IPS-18c (cell line): ENCODE measurements at regions not wholly inside any gene's neighbourhood (a gene's known extent, or its start where the extent isn't known, plus 50 kb on each side); places are given as distances from the start of the nearest gene placed in this dataset.

Experiments
- H3K4me3 ChIP-seq: 2 replicates; pipeline ENCODE4 v1.7.0; 2013; ENCODE audit warnings: low read depth, mild to moderate bottlenecking, low read length, moderate library complexity; ENCODE audit not compliant: insufficient read depth
- H3K9me3 ChIP-seq: one replicate; pipeline ENCODE4 v1.6.1; 2013; ENCODE audit warnings: mild to moderate bottlenecking, low read length, moderate library complexity; ENCODE audit not compliant: control insufficient read depth, insufficient read depth

DNA sequence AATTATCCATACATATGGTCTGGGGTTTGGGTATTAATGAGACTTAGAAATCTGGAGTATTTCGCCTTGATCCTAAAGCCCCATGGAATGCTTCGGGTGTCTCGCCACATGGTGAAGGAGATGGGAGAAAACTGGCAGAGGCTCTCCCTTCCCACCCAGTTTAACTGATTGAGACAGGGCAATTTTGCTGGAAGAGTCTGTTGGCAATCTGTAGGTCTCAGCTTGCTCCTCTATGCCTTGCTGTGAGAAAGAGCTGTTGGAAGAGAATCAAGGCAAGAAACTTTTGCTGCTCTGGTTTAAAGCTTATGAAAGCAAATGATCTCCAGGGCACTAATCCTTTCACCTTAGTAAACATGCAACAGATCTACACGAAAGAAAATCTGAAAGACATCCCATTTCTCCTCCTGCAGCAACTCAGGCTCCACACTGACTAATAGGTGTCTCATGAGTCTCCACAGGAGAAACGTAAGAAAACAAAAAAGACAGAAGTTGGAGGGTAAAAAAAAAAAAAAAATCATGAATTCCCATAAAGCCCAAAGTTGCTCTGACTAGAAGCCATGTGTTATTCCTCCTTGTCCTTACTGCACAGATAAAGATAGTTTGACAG lies 369.9 kb downstream of the EFNA5 start:
- Histone ChIP-seq H3K4me3 (no peak overlapping the region), H3K9me3 (no peaks in the 10 kb centered on the region)

GRCh38 chr5:107296572-107296971 lies 374.2 kb downstream of the EFNA5 start:
- H3K9me3 ChIP-seq, result no peaks in the 10 kb centered on the region
- H3K4me3 ChIP-seq, result no peak overlapping the region

- H3K4me3 ChIP-seq, result no peak overlapping the region
- no peaks in the 10 kb centered on the region for H3K9me3 ChIP-seq
Observed at GRCh38 chr5:107295914-107296313, 374.8 kb downstream of the EFNA5 start.

- H3K9me3 ChIP-seq, result no peaks in the 10 kb centered on the region
- H3K4me3 ChIP-seq, result no peak overlapping the region
Observed at GRCh38 chr5:107294669-107295068, 376.1 kb downstream of the EFNA5 start.

- no peaks in the 10 kb centered on the region for H3K9me3 ChIP-seq
- no peak overlapping the region for H3K4me3 ChIP-seq
Observed at GRCh38 chr5:107294211-107294550, 376.6 kb downstream of the EFNA5 start.

GRCh38 chr5:107293541-107294210 lies 377.1 kb downstream of the EFNA5 start:
- Histone ChIP-seq H3K9me3 (no peaks in the 10 kb centered on the region), H3K4me3 (no peak overlapping the region)

- Histone ChIP-seq H3K4me3 (no peak overlapping the region), H3K9me3 (no peaks in the 10 kb centered on the region)
Observed at GRCh38 chr5:107291866-107292265, 378.9 kb downstream of the EFNA5 start.

- Histone ChIP-seq H3K9me3 (no peaks in the 10 kb centered on the region), H3K4me3 (no peak overlapping the region)
Observed at GRCh38 chr5:107290780-107291398, 379.8 kb downstream of the EFNA5 start.

DNA sequence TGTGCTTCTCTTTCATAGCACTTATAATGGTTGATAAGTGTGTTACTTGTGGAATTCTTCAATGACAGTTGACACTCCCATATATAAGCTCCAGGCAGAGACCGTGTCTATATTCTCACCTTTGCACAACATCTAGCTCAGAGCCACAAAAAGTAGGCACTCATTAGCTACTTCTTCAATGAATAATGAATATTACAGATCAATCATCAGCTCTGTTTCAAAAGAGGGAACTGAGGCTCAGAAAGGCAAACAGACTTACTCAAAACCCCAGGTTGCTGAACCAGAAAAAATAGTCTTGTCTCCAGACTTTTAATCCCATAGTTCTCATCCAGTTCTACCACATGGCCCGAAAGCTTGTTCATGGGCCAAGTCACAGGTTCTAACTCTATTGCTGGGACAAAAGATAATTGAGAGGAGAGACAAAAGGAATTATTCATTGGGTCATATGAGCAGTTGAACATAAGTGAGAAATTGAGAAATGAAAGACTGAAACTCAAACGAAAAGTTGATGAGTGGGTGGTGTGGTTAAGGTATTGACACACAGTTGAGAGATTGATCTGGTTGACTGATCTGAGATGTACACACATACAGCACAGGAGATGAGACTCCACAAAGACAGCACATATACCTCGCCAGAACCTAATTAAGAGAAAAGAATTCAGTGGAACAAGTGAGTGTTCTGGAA lies 381.6 kb downstream of the EFNA5 start:
- no peak overlapping the region for H3K4me3 ChIP-seq
- H3K9me3 ChIP-seq, result no peaks in the 10 kb centered on the region

DNA sequence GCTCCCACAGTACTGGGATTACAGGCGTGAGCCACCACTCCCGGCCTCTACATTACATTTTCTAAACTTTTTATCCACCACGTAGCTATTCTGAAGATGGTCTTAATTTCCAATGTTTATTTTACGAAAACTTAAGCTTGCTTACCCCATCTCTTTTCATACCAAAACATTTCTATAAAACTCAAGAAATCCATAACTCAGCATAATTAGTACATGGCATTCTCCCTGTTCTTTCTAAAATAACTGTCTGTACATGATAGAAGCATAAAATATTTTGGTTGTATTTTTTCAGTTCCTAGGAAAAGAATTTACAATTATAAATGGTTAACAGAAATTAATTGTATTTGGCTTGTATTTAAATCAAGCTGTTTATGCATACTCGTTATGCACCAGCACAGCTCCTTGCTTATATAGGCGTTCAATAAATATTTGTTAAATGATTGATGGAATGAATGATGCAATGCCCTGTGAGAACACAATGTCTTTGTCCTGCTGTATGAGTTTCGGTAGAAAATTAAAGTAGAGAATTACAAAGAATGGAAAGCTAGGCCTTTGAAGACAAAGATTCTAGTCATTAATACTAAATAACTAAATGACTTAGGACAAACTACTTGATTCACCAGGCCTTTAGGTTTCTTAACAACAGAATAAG lies 384.2 kb downstream of the EFNA5 start:
- no peaks in the 10 kb centered on the region for H3K9me3 ChIP-seq
- no peak overlapping the region for H3K4me3 ChIP-seq

DNA sequence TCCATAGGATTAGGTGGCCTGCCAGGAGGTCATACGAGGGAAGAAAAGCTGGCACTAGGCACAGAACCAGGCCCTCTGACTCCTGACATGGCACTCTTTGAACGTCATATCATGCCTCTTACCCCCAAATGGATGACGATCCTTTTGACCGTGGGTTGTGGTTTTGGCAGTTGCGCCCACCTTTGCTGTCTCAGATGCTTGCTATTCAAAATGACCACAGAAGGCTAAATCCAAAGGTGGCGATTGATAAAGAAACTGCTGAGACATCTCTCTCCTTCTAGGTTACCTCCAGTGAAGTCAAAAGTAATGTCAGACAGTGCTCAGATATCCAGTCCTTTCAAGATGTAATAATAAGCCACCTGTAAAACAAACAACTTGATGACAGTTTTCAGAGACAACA lies 385.0 kb downstream of the EFNA5 start:
- H3K4me3 ChIP-seq, result no peak overlapping the region
- no peaks in the 10 kb centered on the region for H3K9me3 ChIP-seq

- Histone ChIP-seq H3K9me3 (no peaks in the 10 kb centered on the region), H3K4me3 (no peak overlapping the region)
Observed at GRCh38 chr5:107284822-107285525, 385.8 kb downstream of the EFNA5 start.

- no peaks in the 10 kb centered on the region for H3K9me3 ChIP-seq
- no peak overlapping the region for H3K4me3 ChIP-seq
Observed at GRCh38 chr5:107282061-107282460, 388.7 kb downstream of the EFNA5 start.

GRCh38 chr5:107278774-107279173 lies 392.0 kb downstream of the EFNA5 start:
- Histone ChIP-seq H3K9me3 (no peaks in the 10 kb centered on the region), H3K4me3 (no peak overlapping the region)

DNA sequence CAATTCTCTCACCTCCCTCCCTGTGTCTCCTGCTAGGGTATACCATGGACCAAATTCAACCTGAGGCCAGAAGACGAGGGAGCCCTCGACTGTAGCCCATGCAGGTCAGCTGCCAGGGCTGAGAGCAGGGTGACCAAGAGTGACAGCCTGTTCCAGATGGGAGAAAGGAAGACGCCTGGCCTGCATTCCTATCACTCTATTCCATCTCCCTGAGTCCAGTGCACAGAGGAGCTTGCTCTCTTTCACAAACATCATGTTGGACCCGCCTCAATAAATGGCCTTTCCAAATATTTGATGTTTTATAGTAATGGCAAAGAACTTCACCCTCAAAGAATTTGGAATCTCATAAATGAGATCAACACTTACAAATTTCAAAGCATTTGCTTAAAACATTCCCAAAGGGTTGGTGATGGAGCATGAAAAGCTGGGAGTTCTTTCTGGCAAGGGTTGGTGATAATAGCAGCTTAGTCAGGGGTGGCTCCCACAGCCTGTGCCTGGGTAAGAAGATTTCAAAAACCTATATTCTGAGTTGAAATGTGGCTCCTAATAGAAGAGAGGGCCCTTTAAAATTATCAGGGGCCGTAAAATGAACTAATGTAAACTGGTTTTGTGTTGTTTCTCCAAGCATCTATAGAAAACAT lies 393.1 kb downstream of the EFNA5 start:
- Histone ChIP-seq H3K4me3 (no peak overlapping the region), H3K9me3 (no peaks in the 10 kb centered on the region)

DNA sequence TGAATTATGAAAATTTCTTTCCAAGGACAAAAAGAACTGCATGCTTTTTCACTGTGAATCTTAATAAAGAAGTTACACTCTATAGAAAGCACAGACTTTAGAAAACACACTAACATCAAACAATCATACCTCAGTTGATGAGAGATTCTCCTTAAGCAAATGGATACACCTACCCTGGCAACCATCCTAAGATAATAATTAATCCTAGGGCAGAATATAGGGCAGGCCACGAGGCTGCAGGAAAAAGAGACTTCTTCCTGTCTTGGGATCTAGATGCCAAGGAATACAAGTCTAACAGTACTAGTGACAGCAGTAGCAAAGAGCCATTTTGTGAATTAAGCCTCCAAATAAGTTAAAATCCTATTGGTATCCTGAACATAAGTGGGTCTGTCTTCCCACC lies 395.4 kb downstream of the EFNA5 start:
- no peaks in the 10 kb centered on the region for H3K9me3 ChIP-seq

GRCh38 chr5:107274571-107274970 lies 396.2 kb downstream of the EFNA5 start:
- Histone ChIP-seq H3K9me3 (no peaks in the 10 kb centered on the region), H3K4me3 (no peak overlapping the region)

More for the DNA sequence above, 395.4 kb downstream of the EFNA5 start:
- H3K4me3 ChIP-seq, result no peak overlapping the region
